HUDEP-2 (cell line): ENCODE measurements at regions not wholly inside any gene's neighbourhood (a gene's known extent, or its start where the extent isn't known, plus 50 kb on each side); places are given as distances from the start of the nearest gene placed in this dataset.

Experiments
- DNase-seq, 76 experiments: peaks; one replicate each; lab custom pipeline; 2025; ENCODE audit not compliant: unreplicated experiment in 76 of 76; lab: John Stamatoyannopoulos, UW

DNA sequence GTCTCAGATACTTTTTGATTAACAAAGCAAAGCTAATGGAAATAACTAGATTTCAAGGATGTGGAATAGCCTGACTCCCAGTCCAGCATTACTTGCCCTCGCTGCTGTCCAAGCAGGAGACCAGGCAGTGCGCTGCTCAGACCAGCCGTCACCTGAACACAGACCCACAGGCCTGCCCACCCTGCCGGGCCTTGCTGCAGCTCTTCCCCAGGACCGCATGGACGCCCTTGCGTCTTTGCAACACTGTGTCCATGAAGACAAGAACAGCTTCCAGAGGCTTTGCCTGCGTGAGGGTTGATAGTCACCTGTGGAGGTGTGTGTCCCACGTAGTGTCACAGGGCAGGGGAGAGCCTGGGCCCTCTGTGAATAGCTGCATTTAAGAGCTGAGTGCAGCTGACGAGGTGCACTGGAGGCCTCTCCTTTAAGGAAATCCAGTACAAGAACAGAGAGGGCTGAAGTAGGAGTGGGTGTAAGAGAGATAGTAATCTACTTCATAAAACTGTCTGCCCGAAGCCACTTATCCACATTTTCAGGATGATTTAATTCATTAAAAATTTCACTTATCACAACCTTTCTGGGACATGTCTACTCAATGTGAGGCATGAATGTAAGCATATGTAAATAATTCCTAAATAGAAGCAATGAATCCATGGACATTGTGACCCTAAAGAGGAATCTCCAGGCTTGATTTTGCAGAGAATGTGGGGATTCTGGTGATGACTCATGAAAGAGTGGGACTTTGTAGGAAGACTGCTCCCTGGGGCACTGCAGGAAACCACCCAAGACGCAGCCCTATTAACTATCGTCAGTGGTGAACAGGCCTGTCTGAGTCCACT lies 176.2 kb upstream of the RAB4A start:
- DNase-seq: no peak

DNA sequence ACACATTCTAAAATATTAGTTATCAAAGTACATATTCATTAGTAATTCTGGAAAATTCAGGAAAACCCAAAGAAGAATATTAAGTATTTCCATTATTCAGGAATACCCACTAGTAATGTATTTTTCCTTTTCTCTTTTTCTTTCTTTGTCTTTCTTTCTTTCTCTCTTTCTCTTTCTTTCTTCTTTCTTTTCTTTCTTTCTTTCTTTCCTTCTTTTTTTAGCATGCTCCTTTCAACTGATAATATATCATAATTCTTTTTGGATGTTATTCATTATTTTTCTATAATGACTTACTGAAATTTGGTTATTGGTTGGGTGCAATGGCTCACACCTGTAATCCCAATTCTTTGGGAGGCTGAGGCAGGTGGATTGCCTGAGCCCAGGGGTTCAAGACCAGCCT lies 175.6 kb upstream of the RAB4A start:
- DNase-seq: no peak

DNA sequence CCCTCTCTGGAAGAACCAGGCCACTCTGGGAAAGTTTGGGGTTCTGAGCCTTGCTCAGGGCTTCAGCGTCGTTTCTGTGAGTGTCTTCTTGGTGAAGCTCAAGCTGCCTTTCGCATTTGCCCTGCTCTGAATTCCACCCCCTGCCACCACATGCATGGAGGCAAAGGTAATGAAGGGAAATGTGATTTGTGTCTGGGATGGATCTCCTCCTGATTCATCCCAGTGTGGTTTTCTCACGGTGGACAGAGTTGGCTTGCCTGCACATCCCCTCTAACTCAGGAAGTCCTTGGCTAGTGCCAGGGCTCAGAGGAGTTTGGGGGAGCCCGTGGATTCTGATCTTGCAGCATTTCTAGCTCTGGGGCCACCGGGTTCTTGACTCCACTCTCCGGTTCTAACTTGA lies 173.6 kb upstream of the RAB4A start:
- DNase-seq: no peak

DNA sequence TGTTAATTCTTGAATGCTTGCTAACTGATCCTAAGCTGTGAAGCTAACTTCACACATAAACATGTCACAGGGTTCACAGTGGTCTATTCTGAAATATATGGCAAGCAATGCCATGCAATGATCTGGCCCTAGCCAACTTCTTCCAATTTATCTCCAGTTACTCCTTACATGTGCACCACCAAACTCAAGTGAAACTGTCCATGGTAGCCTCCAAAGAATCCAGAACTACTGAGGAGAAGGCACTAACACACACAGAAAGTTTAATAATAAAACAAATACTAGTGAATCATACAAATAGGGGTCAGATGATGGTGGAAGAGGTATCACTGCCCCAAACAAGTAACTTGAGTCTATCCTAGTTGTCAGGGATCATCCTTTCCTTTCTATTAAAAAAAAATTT lies 172.6 kb upstream of the RAB4A start:
- DNase-seq: no peak

DNA sequence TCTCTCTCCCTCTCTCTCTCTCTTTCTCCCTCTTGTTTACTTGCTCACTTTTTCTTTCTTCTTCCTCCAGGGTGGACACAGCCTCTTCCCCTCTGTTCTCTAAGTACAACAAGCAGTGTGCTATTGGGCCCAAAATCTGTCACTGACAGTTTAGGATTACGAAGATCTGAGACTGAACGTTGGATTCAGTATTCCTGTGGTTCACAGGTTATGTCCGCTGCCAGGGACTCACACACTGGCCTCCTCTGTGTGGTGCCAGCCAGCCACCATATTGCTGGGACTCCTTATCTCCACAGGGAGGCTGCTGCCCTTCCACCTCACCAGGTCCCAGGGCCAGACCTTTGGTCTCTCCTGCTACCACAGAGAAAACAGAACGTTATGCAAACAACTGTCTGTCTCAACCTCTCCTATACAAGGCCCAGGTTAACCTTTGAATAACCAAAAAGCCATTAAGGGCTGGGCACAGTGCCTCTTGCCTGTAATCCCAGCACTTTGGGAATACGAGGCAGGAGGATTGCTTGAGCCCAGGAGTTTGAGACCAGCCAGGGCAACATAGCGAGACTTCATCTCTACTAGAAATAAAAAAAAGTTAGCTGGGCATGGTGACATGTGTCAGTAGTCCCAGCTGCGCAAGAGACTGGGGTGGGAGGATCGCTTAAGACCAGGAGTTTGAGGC lies 171.9 kb upstream of the RAB4A start:
- DNase-seq: no peak

DNA sequence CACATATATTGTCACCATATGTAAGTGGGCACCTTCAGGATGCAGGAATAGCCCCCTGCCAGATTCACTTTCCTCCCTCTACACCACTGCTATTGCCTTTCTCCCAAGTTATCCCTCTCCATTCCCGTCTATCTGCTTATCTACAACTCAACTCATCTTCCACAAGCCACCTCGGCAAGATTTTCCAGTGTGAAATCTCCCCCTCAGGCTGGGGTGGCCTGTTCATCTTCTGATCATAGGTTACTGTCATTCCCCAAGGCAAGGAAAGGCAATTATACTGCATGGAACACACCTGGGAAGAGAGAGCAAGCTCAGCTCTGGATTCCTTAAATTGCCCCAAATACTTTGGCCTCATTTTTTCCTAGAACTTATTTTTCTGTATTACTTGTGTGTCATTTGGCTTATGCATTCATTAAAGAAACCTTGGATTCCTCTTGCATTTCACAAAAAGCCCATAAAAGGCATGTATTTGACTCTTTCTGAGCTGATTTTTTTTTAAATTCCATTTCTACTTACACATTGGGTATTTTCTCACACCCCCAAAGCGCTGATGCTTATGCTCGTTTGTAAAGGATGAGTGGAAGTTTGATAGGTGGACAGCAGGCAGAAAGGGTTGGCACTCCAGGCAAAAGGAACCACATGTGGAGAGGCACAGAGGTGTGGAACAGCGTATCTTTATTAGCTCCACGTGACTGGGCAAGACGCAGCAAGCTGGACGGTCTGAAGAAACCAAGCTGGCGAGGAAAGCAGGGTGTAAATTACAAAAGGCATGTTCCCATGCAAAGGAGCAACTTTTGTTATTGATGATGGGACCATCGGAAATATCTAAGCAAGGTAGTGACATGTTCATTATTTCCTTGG lies 169.7 kb upstream of the RAB4A start:
- DNase-seq: no peak

DNA sequence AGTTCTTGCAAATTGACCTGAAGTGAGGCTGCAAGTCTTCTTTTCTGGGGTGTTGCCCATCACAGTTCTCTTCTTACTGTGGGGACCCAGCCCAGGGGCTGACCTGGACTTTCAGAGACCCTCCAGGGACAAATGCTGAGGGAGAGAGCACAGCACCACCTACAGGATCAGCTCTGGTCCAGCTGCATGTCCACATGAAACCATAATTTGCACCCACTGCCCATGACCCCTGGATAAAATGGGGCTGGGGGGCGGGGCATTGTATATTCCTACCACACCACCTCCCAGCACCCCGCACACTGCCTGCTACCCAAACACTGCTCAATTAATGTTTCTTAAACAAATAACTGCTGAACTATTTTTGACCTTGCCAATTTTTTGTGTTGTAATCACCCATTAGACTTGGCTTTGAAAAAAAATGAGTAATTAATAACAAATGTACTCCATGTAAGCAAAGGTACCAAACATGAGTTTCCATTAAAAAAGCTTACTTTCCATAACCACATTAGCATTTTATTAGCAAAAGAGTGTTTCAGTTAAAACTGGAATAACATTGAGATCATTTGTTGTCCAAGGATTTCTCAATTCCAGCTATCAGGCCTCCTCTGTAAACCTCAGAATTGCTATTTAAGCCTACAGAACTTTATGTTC lies 168.0 kb upstream of the RAB4A start:
- DNase-seq: no peak

DNA sequence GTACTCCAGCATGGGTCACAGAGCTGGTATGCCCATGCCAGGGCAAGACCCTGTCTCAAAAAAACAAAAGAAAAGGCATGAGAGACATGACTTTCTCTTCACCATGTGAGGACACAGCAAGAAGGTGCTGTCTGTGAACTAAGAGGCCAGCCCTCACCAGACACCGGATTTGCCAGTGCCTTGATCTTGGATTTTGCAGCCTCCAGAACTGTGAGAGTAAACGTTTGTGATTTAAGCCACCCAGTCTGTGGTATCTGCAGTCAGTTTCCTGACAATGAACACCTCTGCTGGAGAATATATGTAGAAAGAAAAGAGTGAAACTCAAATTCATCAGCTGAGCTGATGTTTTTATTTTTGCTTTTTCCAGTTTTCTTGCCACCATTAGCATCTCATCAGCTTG lies 166.3 kb upstream of the RAB4A start:
- no peak for DNase-seq

DNA sequence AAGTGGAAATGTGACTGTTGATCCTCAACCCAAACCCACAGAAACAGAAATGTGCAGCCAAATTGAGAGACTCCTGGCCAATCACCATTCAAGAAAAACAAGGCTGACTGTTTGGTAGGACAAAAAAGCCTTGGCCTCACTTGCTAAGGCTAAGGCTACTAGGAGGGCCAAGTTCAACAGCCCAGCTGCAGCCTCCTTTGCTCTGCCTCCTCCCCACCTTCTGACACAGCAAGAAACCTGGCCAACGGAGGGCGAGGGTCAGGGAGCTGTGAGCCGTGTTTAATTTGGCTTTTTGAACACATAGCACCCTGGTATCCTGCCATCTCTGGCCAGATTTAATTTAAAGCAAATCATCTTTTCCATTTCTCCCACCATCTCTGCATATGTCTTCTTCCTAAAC lies 165.8 kb upstream of the RAB4A start:
- DNase-seq: no peak

DNA sequence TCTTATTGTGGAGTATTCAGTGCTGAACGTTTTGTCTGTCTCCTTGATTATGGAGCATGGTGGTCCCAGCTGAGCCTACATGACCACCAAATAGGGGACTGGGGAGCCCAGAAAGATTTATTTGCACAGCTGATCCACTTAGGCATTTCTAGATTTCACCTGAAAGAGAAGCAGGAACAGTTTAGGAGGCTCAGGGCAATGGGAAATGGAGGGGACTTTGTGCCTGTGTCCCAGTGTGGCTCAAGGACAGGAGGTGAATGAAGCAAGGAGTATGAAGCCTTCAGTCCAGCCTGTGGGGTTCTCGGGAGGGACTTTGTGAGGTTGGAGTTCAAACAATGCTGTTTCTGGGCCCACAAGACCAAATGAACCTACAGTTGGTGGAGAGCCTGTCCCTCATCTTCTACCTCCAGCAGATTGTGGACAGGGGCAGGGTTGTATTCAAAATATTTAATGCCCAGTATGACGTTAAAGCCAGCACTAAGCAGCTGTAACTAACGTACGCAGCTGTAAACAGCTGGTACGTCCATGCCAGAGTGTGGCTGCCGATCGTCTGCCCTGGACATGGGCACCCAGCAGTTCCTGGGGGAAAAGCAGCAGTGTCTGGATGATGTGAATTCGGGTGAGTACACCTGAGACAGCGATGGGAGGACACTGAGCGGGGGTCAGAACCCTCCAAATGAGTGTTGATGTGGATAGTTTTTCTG lies 164.9 kb upstream of the RAB4A start:
- DNase-seq: no peak

DNA sequence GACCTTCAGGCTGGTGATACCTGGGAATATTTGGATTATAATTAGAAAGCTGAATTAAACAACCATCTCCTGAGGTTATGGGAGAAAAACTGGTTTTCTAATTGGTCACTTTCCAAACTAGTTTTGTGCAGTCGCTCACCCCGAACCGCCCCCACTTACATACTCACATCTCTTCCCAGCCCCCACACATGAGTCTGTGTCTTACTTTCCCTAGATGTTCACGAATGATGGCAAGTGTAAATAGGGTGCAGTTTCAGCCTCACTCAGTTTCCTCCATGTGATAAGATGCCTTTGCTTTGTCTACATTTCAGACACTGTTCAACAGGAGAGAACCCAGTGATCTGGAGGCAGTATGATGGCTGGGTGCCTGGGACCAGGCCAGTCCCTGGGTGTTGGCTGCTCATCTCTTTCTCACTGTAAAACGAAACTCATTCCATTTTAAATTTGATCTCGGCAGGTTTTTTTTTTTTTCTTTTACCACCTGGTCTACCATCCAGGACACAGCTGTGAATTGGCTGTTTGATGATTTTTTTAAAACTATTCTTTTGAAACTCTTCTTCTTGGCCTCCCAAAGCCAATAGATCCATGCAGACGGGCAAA lies 164.3 kb upstream of the RAB4A start:
- no peak for DNase-seq

DNA sequence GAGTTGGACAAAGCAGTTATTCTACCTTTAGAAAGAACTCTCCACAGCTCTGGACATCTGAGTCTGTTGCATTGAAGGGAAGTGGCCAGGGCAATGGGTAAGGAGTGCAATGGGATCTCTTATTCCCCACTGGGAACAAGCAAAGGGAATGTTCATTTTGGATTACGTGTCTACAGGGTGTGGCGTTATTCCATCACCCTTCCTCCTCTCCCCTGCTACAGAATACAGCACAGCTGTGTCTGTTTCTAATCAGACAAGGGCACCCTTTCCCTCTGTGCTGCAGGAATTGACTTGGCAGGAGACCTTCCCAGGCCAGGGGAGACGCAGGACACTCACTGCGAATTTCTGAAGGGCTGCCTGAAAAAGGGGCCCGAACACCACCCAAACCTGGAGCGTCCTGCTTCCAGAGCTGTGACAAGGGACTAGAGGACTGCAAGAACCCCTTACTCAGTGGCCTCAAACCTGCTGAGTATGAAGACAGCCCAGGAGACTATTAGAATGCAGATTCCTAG lies 163.6 kb upstream of the RAB4A start:
- no peak for DNase-seq

DNA sequence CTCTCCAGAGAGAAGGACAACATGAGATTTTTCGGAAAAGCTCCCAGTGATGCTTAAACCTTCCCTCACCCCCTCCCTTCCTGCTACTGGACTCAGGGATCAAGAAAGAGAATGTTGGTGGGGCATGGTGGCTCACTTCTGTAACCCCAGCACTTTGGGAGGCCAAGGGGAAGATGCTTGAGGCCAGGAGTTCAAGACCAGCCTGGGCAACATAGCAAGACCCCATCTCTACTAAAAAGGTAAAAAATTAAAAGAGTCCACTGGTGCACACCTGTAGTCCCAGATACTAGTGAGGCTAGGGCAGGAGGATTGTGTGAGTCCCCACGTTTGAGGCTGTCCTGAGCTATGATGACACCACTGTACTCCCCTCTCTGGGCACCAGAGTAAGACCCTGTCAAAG lies 162.9 kb upstream of the RAB4A start:
- DNase-seq: no peak

DNA sequence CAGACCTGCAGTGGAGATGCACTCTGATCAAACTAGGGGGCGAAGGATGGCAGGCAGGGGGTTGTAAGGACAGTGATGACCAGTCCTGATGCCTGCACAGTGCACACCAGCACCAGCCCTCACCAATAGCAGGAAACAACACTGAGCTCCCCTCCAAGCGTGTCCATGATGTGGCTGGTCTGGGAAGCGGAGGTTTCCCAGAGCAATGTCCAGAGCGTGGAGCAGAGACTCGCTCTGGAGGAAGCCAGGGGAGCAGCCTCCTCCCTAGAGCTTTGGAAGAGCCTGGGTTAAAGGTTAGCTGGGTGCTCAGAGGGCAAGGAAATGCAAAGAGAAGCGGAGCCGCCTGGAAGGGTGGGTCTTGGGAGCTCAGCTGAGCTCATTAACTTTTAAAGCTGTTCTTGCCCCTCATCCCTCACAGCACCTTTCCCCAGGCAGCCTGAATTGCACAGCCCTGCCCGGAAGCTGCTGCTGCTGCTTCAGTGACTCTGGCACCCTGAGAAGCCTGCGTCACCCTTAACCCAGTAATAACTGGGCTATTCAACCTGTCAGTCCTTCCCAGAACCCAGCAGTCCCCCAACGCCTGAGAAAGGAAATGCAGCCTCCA lies 162.2 kb upstream of the RAB4A start:
- no peak for DNase-seq

DNA sequence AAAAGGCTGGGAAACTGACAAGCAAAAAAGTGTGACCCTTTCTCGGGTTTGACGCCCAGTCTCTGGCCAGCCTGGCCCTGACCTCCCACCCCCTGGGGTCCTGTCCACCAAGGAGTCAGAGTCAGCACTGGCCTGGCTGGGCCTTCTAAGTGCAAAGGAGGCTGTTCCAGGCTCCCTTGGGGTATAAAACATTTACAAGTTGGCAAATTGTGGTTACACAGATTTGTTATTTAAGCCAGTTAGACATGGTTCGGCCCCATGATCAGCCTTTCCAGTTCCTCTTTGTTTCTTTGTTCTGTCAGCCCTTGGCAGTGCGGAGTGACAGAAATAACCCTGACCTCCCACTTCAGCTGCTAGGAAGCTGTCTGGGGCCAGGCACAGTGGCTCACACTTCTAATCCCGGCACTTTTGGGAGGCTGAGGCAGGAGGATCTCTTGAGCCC lies 161.6 kb upstream of the RAB4A start:
- DNase-seq: no peak

DNA sequence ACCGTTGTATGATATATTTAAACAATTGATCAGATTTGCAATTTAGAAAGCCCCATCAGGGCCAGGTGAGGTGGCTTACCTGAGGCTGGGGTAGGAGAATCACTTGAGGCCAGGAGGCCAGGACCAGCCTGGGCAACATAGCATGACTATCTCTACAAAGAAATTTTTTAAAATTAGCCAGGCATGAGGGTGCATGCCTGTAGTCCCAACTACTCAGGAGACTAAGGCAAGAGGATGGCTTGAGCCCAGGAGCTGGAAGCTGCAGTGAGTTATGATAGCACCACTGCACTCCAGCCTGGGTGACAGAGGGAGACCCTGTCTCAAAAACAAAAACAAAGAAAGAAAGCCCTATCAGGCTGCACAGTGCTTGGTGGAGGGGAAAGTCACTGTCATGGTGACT lies 159.9 kb upstream of the RAB4A start:
- no peak for DNase-seq

DNA sequence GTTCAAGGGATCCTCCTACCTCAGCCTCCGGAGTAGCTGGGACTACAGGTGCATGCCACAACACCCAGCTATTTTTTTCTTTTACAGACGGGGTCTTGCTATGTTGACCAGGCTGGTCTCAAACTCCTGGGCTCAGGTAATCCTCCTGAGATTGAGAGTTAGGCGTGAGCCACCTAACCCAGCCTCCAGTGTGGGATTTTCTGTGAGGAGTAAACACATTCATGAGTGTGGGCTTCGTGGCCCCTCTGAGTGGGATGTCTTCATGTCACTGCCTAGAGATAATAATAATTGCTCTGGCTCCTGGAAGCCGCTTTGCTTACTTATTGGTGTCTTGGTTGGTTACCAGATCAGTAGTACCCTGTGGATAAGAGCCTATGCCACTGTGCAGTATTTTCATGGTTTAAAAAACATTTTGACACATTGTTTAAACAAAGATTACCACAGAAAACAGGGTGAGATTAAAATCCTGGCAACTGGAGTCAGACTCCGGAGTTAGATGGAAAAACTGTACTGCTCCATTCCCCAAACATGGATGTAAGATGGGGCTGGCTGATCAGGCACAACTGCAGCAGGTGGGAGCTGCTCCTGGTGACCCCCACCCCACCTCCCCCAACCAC lies 159.1 kb upstream of the RAB4A start:
- DNase-seq: no peak

DNA sequence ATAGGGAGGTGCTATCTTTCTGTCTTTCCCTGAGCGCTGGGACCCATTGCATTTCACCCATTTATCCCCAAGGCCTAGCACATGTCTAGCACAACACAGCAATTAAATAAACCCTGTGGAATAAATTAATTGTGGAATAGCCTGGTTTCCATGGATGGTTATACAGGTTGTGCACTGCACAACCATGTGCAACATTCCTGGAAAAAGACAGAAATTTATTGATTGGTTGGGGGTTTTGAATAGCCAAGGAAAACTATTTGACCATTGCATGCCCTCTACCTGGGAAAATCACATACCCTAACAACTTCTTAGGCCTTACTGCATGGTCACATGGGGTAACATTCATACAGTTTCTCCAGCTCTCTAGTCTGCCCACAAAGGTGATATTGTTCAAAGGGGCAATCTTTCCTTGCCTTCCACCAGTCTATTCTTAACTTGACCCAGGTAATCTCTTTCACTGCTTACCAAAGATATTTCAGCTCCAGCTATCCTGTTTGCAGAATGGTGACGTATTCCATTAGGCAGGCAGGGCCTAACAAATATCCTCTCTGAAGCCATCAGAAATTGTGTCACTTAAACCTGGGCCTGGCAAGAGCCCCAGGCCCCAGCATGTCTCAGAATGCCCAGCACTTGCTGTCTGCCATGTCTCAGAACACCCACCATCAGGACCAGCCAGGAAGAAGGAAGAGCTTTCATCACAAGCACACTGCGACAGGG lies 157.9 kb upstream of the RAB4A start:
- DNase-seq: no peak
